Activated T-cell treated with anti-CD3 and anti-CD28 coated beads for 1 hour (primary cell): ENCODE measurements at regions not wholly inside any gene's neighbourhood (a gene's known extent, or its start where the extent isn't known, plus 50 kb on each side); places are given as distances from the start of the nearest gene placed in this dataset.
"Not testable (repeated sequence)": the region's sequence is repeated elsewhere in the genome, so short reads cannot be mapped to it uniquely, and the experiment has no call there.

Source experiments
- DNase-seq: peaks from one replicate; pipeline ENCODE4 v3.0.0-alpha.2; 2020; ENCODE audit warnings: low read depth

GRCh38 chr4:155591738-155592143 lies 74.9 kb upstream of the GUCY1A1 start:
- DNase-seq: no peak

GRCh38 chr4:155590796-155591585 lies 75.7 kb upstream of the GUCY1A1 start:
- DNase-seq: no peak

GRCh38 chr4:155588437-155588836 lies 78.2 kb upstream of the GUCY1A1 start:
- DNase-seq: no peak

GRCh38 chr4:155587766-155588165 lies 78.9 kb upstream of the GUCY1A1 start:
- DNase-seq: no peak

- no peak for DNase-seq
Measured at GRCh38 chr4:155582971-155583437, 83.6 kb upstream of the GUCY1A1 start.

GRCh38 chr4:155582041-155582440 lies 84.6 kb upstream of the GUCY1A1 start:
- no peak for DNase-seq

GRCh38 chr4:155578726-155579370 lies 87.8 kb upstream of the GUCY1A1 start:
- no peak for DNase-seq

GRCh38 chr4:155578219-155578618 lies 88.4 kb upstream of the GUCY1A1 start:
- DNase-seq: no peak

- not testable (repeated sequence) for DNase-seq
Measured at GRCh38 chr4:155574329-155574728, 92.3 kb upstream of the GUCY1A1 start.

- no peak for DNase-seq
Measured at GRCh38 chr4:155573126-155573525, 93.5 kb upstream of the GUCY1A1 start.

GRCh38 chr4:155572106-155572703 lies 94.4 kb upstream of the GUCY1A1 start:
- no peak for DNase-seq

- no peak for DNase-seq
Measured at GRCh38 chr4:155571184-155571944, 95.3 kb upstream of the GUCY1A1 start.

- no peak for DNase-seq
Measured at GRCh38 chr4:155570661-155571060, 96.0 kb upstream of the GUCY1A1 start.

GRCh38 chr4:155569960-155570515 lies 96.6 kb upstream of the GUCY1A1 start:
- no peak for DNase-seq

GRCh38 chr4:155569471-155569870 lies 97.2 kb upstream of the GUCY1A1 start:
- no peak for DNase-seq

GRCh38 chr4:155568641-155569220 lies 97.9 kb upstream of the GUCY1A1 start:
- DNase-seq: no peak

GRCh38 chr4:155566354-155566753 lies 100.3 kb upstream of the GUCY1A1 start:
- no peak for DNase-seq

GRCh38 chr4:155565776-155566175 lies 100.9 kb upstream of the GUCY1A1 start:
- no peak for DNase-seq

GRCh38 chr4:155565330-155565729 lies 101.3 kb upstream of the GUCY1A1 start:
- no peak for DNase-seq

GRCh38 chr4:155564880-155565279 lies 101.8 kb upstream of the GUCY1A1 start:
- no peak for DNase-seq

- DNase-seq: no peak
Measured at GRCh38 chr4:155564086-155564485, 102.6 kb upstream of the GUCY1A1 start.

- no peak for DNase-seq
Measured at GRCh38 chr4:155559915-155560314, 106.7 kb upstream of the GUCY1A1 start.
